Astrocyte of the hippocampus (primary cell): ENCODE measurements at regions not wholly inside any gene's neighbourhood (a gene's known extent, or its start where the extent isn't known, plus 50 kb on each side); places are given as distances from the start of the nearest gene placed in this dataset.

Experiments used
- DNase-seq: peaks from one replicate; pipeline ENCODE4 v3.0.0; 2011; ENCODE audit warnings: low read depth, low spot score

GRCh38 chr20:53837126-53837826 is 233.1 kb downstream of the BCAS1 start:
- no peak for DNase-seq

- DNase-seq: no peak
Measured at GRCh38 chr20:53834749-53835148, 235.6 kb downstream of the BCAS1 start.

- DNase-seq: peak; percentile 53
Measured at GRCh38 chr20:53834062-53834442, 236.3 kb downstream of the BCAS1 start.

- DNase-seq: no peak
Measured at GRCh38 chr20:53833333-53834061, 236.9 kb downstream of the BCAS1 start.

- no peak for DNase-seq
Measured at GRCh38 chr20:53832499-53832898, 237.9 kb downstream of the BCAS1 start.

GRCh38 chr20:53831812-53832211 is 238.2 kb upstream of the ZNF217 start:
- peak; percentile 42 for DNase-seq

- no peak for DNase-seq
Measured at GRCh38 chr20:53831228-53831627, 237.6 kb upstream of the ZNF217 start.

GRCh38 chr20:53829724-53830521 is 236.3 kb upstream of the ZNF217 start:
- peak; percentile 43 for DNase-seq

GRCh38 chr20:53829255-53829723 is 235.7 kb upstream of the ZNF217 start:
- peak; percentile 95 for DNase-seq

- DNase-seq: peak; percentile 91
Measured at GRCh38 chr20:53828682-53829254, 235.1 kb upstream of the ZNF217 start.

GRCh38 chr20:53828088-53828681 is 234.5 kb upstream of the ZNF217 start:
- DNase-seq: peak; percentile 89

- DNase-seq: no peak
Measured at GRCh38 chr20:53827292-53828087, 233.9 kb upstream of the ZNF217 start.

- no peak for DNase-seq
Measured at GRCh38 chr20:53826597-53827291, 233.1 kb upstream of the ZNF217 start.

GRCh38 chr20:53826090-53826489 is 232.5 kb upstream of the ZNF217 start:
- DNase-seq: no peak

GRCh38 chr20:53825282-53825681 is 231.6 kb upstream of the ZNF217 start:
- DNase-seq: no peak

GRCh38 chr20:53824779-53825178 is 231.1 kb upstream of the ZNF217 start:
- no peak for DNase-seq

GRCh38 chr20:53823121-53823764 is 229.6 kb upstream of the ZNF217 start:
- DNase-seq: no peak

- DNase-seq: no peak
Measured at GRCh38 chr20:53822534-53822933, 228.9 kb upstream of the ZNF217 start.

- no peak for DNase-seq
Measured at GRCh38 chr20:53819973-53820451, 226.4 kb upstream of the ZNF217 start.
